HG03354 (cell line): ENCODE measurements at regions not wholly inside any gene's neighbourhood (a gene's known extent, or its start where the extent isn't known, plus 50 kb on each side); places are given as distances from the start of the nearest gene placed in this dataset.
"Not testable (repeated sequence)": the region's sequence is repeated elsewhere in the genome, so short reads cannot be mapped to it uniquely, and the experiment has no call there.

ENCODE experiments used
- ATAC-seq: cut with Tn5 transposase; IDR thresholded peaks from one replicate; pipeline ENCODE4 v1.9.1; 2021; ENCODE audit warnings: mild to moderate bottlenecking; ENCODE audit not compliant: unreplicated experiment, poor library complexity, severe bottlenecking

GRCh38 chr11:100409267-100409666, 277.8 kb upstream of the ARHGAP42 start:
- not testable (repeated sequence) for ATAC-seq

- ATAC-seq = no peak
Measured at GRCh38 chr11:100419518-100419917, 267.6 kb upstream of the ARHGAP42 start.

- no peak for ATAC-seq
Measured at GRCh38 chr11:100434821-100435641, 252.1 kb upstream of the ARHGAP42 start.

- ATAC-seq = no peak
Measured at GRCh38 chr11:100438376-100438775, 248.7 kb upstream of the ARHGAP42 start.

- no peak for ATAC-seq
Measured at GRCh38 chr11:100441086-100441485, 246.0 kb upstream of the ARHGAP42 start.

- no peak for ATAC-seq
Measured at GRCh38 chr11:100442017-100442416, 245.1 kb upstream of the ARHGAP42 start.

- no peak for ATAC-seq
Measured at GRCh38 chr11:100445231-100445735, 241.8 kb upstream of the ARHGAP42 start.

- ATAC-seq = not testable (repeated sequence)
Measured at GRCh38 chr11:100451801-100452460, 235.2 kb upstream of the ARHGAP42 start.

- ATAC-seq = no peak
Measured at GRCh38 chr11:100459811-100460210, 227.3 kb upstream of the ARHGAP42 start.

GRCh38 chr11:100460426-100460825, 226.7 kb upstream of the ARHGAP42 start:
- no peak for ATAC-seq

- ATAC-seq = no peak
Measured at GRCh38 chr11:100467821-100468508, 219.1 kb upstream of the ARHGAP42 start.

GRCh38 chr11:100469835-100470234, 217.3 kb upstream of the ARHGAP42 start:
- no peak for ATAC-seq

GRCh38 chr11:100472727-100473389, 214.2 kb upstream of the ARHGAP42 start:
- no peak for ATAC-seq

- no peak for ATAC-seq
Measured at GRCh38 chr11:100473390-100473740, 213.7 kb upstream of the ARHGAP42 start.

GRCh38 chr11:100484948-100485347, 202.1 kb upstream of the ARHGAP42 start:
- ATAC-seq = no peak

GRCh38 chr11:100498780-100499179, 188.3 kb upstream of the ARHGAP42 start:
- ATAC-seq = no peak

GRCh38 chr11:100501450-100501849, 185.6 kb upstream of the ARHGAP42 start:
- no peak for ATAC-seq

GRCh38 chr11:100512475-100512874, 174.6 kb upstream of the ARHGAP42 start:
- no peak for ATAC-seq

GRCh38 chr11:100515087-100515486, 172.0 kb upstream of the ARHGAP42 start:
- ATAC-seq = no peak

- ATAC-seq = no peak
Measured at GRCh38 chr11:100525197-100525596, 161.9 kb upstream of the ARHGAP42 start.
